ENCODE measurements at regions not wholly inside any gene's neighbourhood (a gene's known extent, or its start where the extent isn't known, plus 50 kb on each side); places are given as distances from the start of the nearest gene placed in this dataset.

GRCh38 chr10:106438386-106438785 is 726.1 kb downstream of the SORCS1 start:
- no peak for TF ChIP-seq CTCF (IDR thresholded peaks at IDR 0.05)
- no peak for TF ChIP-seq ZFX (IDR thresholded peaks at IDR 0.05; ENCODE audit: borderline replicate concordance)

Data from 22Rv1 (cell line).